K562 (cell line): ENCODE measurements at regions not wholly inside any gene's neighbourhood (a gene's known extent, or its start where the extent isn't known, plus 50 kb on each side); places are given as distances from the start of the nearest gene placed in this dataset.

Experiments used
- ATAC-seq: fragments of 200-7000 bp; cut with Tn5 transposase; 3 replicates; pipeline ENCODE4 v1.9.1; 2020; ENCODE audit warnings: moderate library complexity
- BruUV-seq: library from RNA; stranded (reverse); fragments of 400-500 nt; replicated peaks from 2 replicates; lab custom pipeline; 2021; lab: Mats Ljungman, UMichigan
- CTCF ChIA-PET: fragments of 300-600 bp; formaldehyde crosslinking; extraction: SDS; loops from one replicate; lab custom pipeline; 2021; ENCODE audit warnings: low intra/inter-chr PET ratio; lab: Yijun Ruan, JAX
- POLR2A ChIA-PET: fragments of 300-600, 350-650 bp; sonication (Branson Sonifier 250); formaldehyde crosslinking; extraction: SDS; loops from one replicate; lab custom pipeline; 2021; ENCODE audit warnings: antibody characterized with exemption, inconsistent platforms; lab: Yijun Ruan, JAX
- DNase-seq, 4 experiments: peaks; one replicate each; pipeline versions ENCODE4 v3.0.0 to v3.0.0-alpha.2; 2011 to 2018; ENCODE audit warnings: low spot score in 3 of 4, mixed read lengths in 3 of 4; ENCODE audit errors: extremely low read depth in 1 of 4
- FAIRE-seq: peaks from 2 replicates; lab custom pipeline; 2011; peaks lifted over from hg19 to GRCh38; lab: Jason Lieb, UNC
- H2AFZ ChIP-seq: 2 replicates; pipeline ENCODE4 v1.6.0; 2011; ENCODE audit warnings: low read depth, low read length, control low read depth, inconsistent platforms
- H3K27ac ChIP-seq: fragments of 200-600 bp; 3 replicates; pipeline ENCODE4 v1.8.0; 2011; ENCODE audit warnings: low read depth, mild to moderate bottlenecking, control low read depth, inconsistent platforms, low read length, moderate library complexity, mixed read lengths; ENCODE audit errors: extremely low read depth
- H3K27me3 ChIP-seq, 2 experiments: fragments of 300-600 bp in 1 of 2; 2 replicates in 1 of 2; 3 replicates in 1 of 2; pipeline versions ENCODE4 v1.6.0 to v1.8.0; 2011; ENCODE audit warnings: inconsistent platforms in 2 of 2, low read length in 2 of 2, mild to moderate bottlenecking in 1 of 2, mixed read lengths in 1 of 2, moderate library complexity in 1 of 2; ENCODE audit not compliant: control insufficient read depth in 2 of 2, insufficient read depth in 2 of 2
- H3K36me3 ChIP-seq: fragments of 300-600 bp; 3 replicates; pipeline ENCODE4 v1.8.0; 2011; ENCODE audit warnings: mild to moderate bottlenecking, low read length, inconsistent platforms; ENCODE audit not compliant: control insufficient read depth, insufficient read depth
- H3K4me1 ChIP-seq, 2 experiments: fragments of 200-600 bp in 1 of 2; replicated peaks in 1 of 2; 2 replicates in 1 of 2; 3 replicates in 1 of 2; pipeline versions ENCODE4 v1.5.1 to v1.8.0; 2011; ENCODE audit warnings: inconsistent platforms in 2 of 2, low read length in 2 of 2, mild to moderate bottlenecking in 1 of 2, mixed read lengths in 1 of 2, moderate library complexity in 1 of 2; ENCODE audit not compliant: control insufficient read depth in 2 of 2, insufficient read depth in 2 of 2
- H3K4me2 ChIP-seq: 2 replicates; pipeline ENCODE4 v1.6.1; 2011; ENCODE audit warnings: low read length, control low read depth, inconsistent platforms, mixed read lengths; ENCODE audit not compliant: insufficient read depth
- H3K4me3 ChIP-seq: fragments of 200-600 bp; sonication (generic), shearing (Covaris generic); 2 replicates; pipeline ENCODE4 v1.5.1; 2016; ENCODE audit warnings: control low read depth, inconsistent platforms
- H3K79me2 ChIP-seq: fragments of 200-600 bp; 3 replicates; pipeline ENCODE4 v1.8.0; 2011; ENCODE audit warnings: low read length, inconsistent platforms; ENCODE audit not compliant: control insufficient read depth, insufficient read depth
- H3K9ac ChIP-seq, 2 experiments: 2 replicates each; pipeline versions ENCODE4 v1.6.0 to v1.6.1; 2011; ENCODE audit warnings: low read depth in 2 of 2, low read length in 2 of 2, control low read depth in 1 of 2, inconsistent platforms in 1 of 2, mild to moderate bottlenecking in 1 of 2, mixed read lengths in 1 of 2; ENCODE audit not compliant: insufficient read depth in 1 of 2
- H3K9me1 ChIP-seq: one replicate; pipeline ENCODE4 v1.6.0; 2011; ENCODE audit warnings: inconsistent platforms, mild to moderate bottlenecking, low read length, moderate library complexity; ENCODE audit not compliant: control insufficient read depth, insufficient read depth
- H3K9me3 ChIP-seq: replicated peaks from 2 replicates; pipeline ENCODE4 v1.5.1; 2011; ENCODE audit warnings: low read depth, low read length, inconsistent platforms; ENCODE audit not compliant: control insufficient read depth, insufficient read depth
- H4K20me1 ChIP-seq: replicated peaks from 2 replicates; pipeline ENCODE4 v1.6.1; 2011; ENCODE audit warnings: low read length, inconsistent platforms, mixed read lengths; ENCODE audit not compliant: control insufficient read depth, insufficient read depth
- CREB3 ChIP-seq: fragments of 450-650 bp; conservative IDR thresholded peaks from 2 replicates; pipeline ENCODE4 v1.6.1; 2016; ENCODE audit warnings: missing genetic modification characterization, low read depth, mild to moderate bottlenecking, missing compliant biosample characterization, moderate library complexity
- HMG20B ChIP-seq: fragments of 250-450 bp; sonication (Bioruptor Pico); IDR thresholded peaks from 2 replicates; pipeline ENCODE4 v1.5.0; 2021; ENCODE audit warnings: mild to moderate bottlenecking
- ILK ChIP-seq: fragments of 450-650 bp; IDR thresholded peaks from 2 replicates; pipeline ENCODE4 v1.6.1; 2016; ENCODE audit warnings: missing genetic modification characterization, low read depth, mild to moderate bottlenecking, missing compliant biosample characterization, moderate library complexity, borderline replicate concordance
- MBD1 ChIP-seq: fragments of 250-450 bp; sonication (Bioruptor Pico); IDR thresholded peaks from 2 replicates; pipeline ENCODE4 v1.8.0; 2022; ENCODE audit warnings: inconsistent platforms
- MLLT1 ChIP-seq, 2 experiments: fragments of 450-650 bp; IDR thresholded peaks; 2 replicates each; pipeline ENCODE4 v1.6.1; 2016
- NCOA1 ChIP-seq: fragments of 450-650 bp; IDR thresholded peaks from 2 replicates; pipeline ENCODE4 v1.6.1; 2016; ENCODE audit warnings: low read depth
- in situ Hi-C: fragments of 300-500 bp; cut with MboI; formaldehyde crosslinking; loops from 4 replicates; pipeline ENCODE4 v1.15.0; 2018; ENCODE audit warnings: inconsistent platforms, mixed read lengths
- intact Hi-C: fragments of 100-400 bp; cut with micrococcal nuclease; formaldehyde crosslinking; loops from 2 replicates; pipeline ENCODE4 v1.14.2; 2022

GRCh38 chr10:52897162-52897561, 124.6 kb upstream of the MBL2 start (continued):
- no peak for TF ChIP-seq MLLT1 (IDR thresholded peaks at IDR 0.05)
- TF ChIP-seq CREB3 (tag) = no peak
- no peak for TF ChIP-seq HMG20B (CRISPR knock-in tag)
- TF ChIP-seq NCOA1 = no peak
- TF ChIP-seq ILK = no peak

- Histone ChIP-seq H4K20me1 (no peaks in the 10 kb centered on the region), H3K27ac (no peak overlapping the region), H3K36me3 (no peaks in the 10 kb centered on the region), H3K9me3 (no peaks in the 10 kb centered on the region; the same call in 1 of the 2 replicates), H3K4me3 (no peak overlapping the region), H3K9me1 (no peaks in the 10 kb centered on the region), H3K4me2 (no peak overlapping the region)
- ChIA-PET POLR2A (no interaction called here), CTCF (no interaction called here)
- no peak for FAIRE-seq
- in situ Hi-C loops (no loop called here), intact Hi-C loops (no loop called here)
- BruUV-seq = no TSS peak
- TF ChIP-seq MBD1 (CRISPR knock-in tag) = no peak
- TF ChIP-seq, all 486 proteins: peak for 0
- no peak for ATAC-seq
- Histone ChIP-seq H3K9ac (no peak overlapping the region), H3K79me2 (no peaks in the 10 kb centered on the region), H3K4me1 (no peaks in the 10 kb centered on the region), H2AFZ (no peak overlapping the region), H3K27me3 (no peaks in the 10 kb centered on the region)
- DNase-seq = no peak
Observed at GRCh38 chr10:52895059-52895458, 122.5 kb upstream of the MBL2 start.
